ENCODE measurements at regions not wholly inside any gene's neighbourhood (a gene's known extent, or its start where the extent isn't known, plus 50 kb on each side); places are given as distances from the start of the nearest gene placed in this dataset.

- Histone ChIP-seq H3K27ac (no peak overlapping the region), H3K4me1 (peaks cover 0 to 7% (median 0%) of the 10 kb centered on the region in 4 donors), H3K4me3 (no peak overlapping the region), H3K36me3 (no peaks in the 10 kb centered on the region), H3K9me3 (no peaks in the 10 kb centered on the region), H3K27me3 (no peaks in the 10 kb centered on the region)
- intact Hi-C loops (cut with DNase I; ENCODE audit: low total_unique reads) = no loop called here
- 71 to 84% (median 76%) methylated on average over 11 of the region's 11 CpGs for WGBS, 5 donors
- no peak for DNase-seq
- no peak for TF ChIP-seq CTCF (IDR thresholded peaks at IDR 0.05)
- no peak for TF ChIP-seq POLR2A (IDR thresholded peaks at IDR 0.05)
- no peak for TF ChIP-seq POLR2AphosphoS5 (IDR thresholded peaks at IDR 0.05)
- TF ChIP-seq EP300 (IDR thresholded peaks at IDR 0.05) = no peak
Observed at GRCh38 chr20:60139663-60140446, 181.6 kb downstream of the CDH26 start.

GRCh38 chr20:60142587-60142986, 184.4 kb downstream of the CDH26 start:
- Histone ChIP-seq H3K4me1 (peaks cover 0 to under 1% (median 0%) of the 10 kb centered on the region in 4 donors), H3K4me3 (no peak overlapping the region), H3K36me3 (no peaks in the 10 kb centered on the region), H3K9me3 (no peaks in the 10 kb centered on the region), H3K27me3 (no peaks in the 10 kb centered on the region), H3K27ac (no peak overlapping the region)
- TF ChIP-seq EP300 (IDR thresholded peaks at IDR 0.05) (no peak), CTCF (IDR thresholded peaks at IDR 0.05) (no peak), POLR2A (IDR thresholded peaks at IDR 0.05) (no peak), POLR2AphosphoS5 (IDR thresholded peaks at IDR 0.05) (no peak)
- 41 to 67% (median 43%) methylated on average over 1 of the region's 1 CpG for WGBS, 5 donors
- DNase-seq = no peak
- intact Hi-C loops (cut with DNase I; ENCODE audit: low total_unique reads) = no loop called here

DNA sequence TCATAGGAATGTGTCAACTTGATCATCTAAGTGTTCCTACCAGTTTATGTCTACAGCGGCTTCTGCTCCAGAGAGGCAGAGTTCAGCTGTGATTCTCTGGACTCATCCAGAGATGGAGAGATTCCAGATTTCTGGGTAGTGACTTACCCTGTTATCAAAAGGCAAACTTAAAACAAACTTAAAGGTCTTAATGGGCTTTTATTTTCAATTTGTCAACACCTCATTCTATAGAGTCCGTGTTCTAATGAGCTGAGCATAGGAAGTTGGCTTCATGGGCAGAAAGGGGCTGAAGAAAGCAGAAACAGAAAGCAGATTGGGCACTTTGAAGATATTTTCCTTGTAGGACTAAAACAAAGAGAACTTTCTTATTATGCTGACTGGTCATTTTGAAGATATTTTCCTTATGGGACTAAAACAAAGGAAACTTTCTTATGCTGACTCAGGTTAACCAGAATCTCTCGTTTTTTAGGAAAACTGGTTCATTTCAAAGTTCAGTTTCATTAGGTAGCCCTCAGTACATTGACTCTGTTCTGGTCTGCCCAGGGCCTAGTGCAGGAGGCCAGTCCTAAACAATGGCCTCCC, 185.1 kb downstream of the CDH26 start:
- Histone ChIP-seq H3K27me3 (no peaks in the 10 kb centered on the region), H3K9me3 (no peaks in the 10 kb centered on the region), H3K4me1 (no peaks in the 10 kb centered on the region), H3K4me3 (no peak overlapping the region), H3K27ac (no peak overlapping the region), H3K36me3 (no peaks in the 10 kb centered on the region)
- intact Hi-C loops (cut with DNase I; ENCODE audit: low total_unique reads) = no loop called here
- WGBS, 5 donors = 46 to 67% (median 49%) methylated on average over 3 of the region's 3 CpGs
- TF ChIP-seq EP300 (IDR thresholded peaks at IDR 0.05) = no peak
- DNase-seq = no peak

DNA sequence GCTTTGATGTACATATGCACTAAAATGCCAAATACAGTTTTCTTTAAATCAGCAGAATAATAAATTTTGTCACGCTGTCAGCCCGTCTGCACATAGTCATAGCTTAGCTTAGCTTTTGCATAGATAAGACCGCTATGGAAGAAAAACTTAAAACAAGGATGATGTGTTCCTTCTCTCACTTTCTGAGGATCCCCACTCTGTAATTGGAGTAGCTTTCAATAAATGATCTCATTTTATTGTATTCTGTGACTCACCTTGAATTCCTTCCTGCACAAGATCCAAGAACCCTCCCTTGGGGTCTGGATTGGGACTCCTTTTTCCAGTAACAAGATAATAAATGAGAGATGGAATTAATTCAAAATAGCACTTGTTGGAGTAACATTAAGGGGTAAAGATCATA, 186.2 kb downstream of the CDH26 start:
- H3K27ac ChIP-seq = no peak overlapping the region
- no peaks in the 10 kb centered on the region for H3K4me1 ChIP-seq
- no peak overlapping the region for H3K4me3 ChIP-seq
- no peaks in the 10 kb centered on the region for H3K27me3 ChIP-seq
- TF ChIP-seq POLR2A (IDR thresholded peaks at IDR 0.05) (no peak), EP300 (IDR thresholded peaks at IDR 0.05) (no peak), POLR2AphosphoS5 (IDR thresholded peaks at IDR 0.05) (no peak), CTCF (IDR thresholded peaks at IDR 0.05) (no peak)
- 94 to 98% (median 95%) methylated on average over 3 of the region's 3 CpGs for WGBS, 5 donors
- no peaks in the 10 kb centered on the region for H3K9me3 ChIP-seq
- no peak for DNase-seq
- intact Hi-C loops (cut with DNase I; ENCODE audit: low total_unique reads) = no loop called here
- H3K36me3 ChIP-seq = no peaks in the 10 kb centered on the region

DNA sequence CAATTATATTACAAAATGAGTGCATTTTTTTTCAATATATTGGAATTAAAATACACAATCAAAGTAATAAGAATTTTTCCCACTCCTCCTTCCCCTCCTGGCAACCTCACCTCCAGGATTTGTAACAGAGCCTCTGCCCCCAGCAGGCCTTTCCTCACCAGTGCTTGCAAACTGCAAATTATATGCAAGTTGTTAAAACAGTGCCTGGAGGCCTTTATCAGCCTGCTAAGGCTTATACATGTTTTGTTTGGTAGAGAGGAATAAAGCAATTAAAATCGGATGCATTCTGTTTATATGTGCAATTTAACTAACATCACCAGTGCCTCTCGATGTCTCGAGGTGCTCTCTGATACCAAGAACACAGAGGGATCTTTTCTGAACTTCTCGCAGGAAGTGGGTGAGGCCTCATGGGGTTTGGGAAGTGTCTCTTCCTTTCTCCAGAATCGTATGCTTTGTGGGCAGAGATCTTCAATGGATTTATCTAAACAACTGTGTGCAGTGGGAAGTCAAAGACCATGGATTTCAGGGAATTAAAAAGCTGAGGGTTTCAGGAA, 186.8 kb downstream of the CDH26 start:
- 54 to 64% (median 62%) methylated on average over 5 of the region's 5 CpGs for WGBS, 5 donors
- H3K9me3 ChIP-seq = no peaks in the 10 kb centered on the region
- H3K27ac ChIP-seq = no peak overlapping the region
- no peak overlapping the region for H3K4me3 ChIP-seq
- DNase-seq = no peak
- no peaks in the 10 kb centered on the region for H3K4me1 ChIP-seq
- TF ChIP-seq EP300 (IDR thresholded peaks at IDR 0.05) = no peak
- no peak for TF ChIP-seq CTCF (IDR thresholded peaks at IDR 0.05)
- TF ChIP-seq POLR2A (IDR thresholded peaks at IDR 0.05) = no peak
- TF ChIP-seq POLR2AphosphoS5 (IDR thresholded peaks at IDR 0.05) = no peak
- intact Hi-C loops (cut with DNase I; ENCODE audit: low total_unique reads) = no loop called here
- no peaks in the 10 kb centered on the region for H3K27me3 ChIP-seq
- H3K36me3 ChIP-seq = no peaks in the 10 kb centered on the region

Measured in stomach (tissue), 8 donors.